ENCODE measurements at regions not wholly inside any gene's neighbourhood (a gene's known extent, or its start where the extent isn't known, plus 50 kb on each side); places are given as distances from the start of the nearest gene placed in this dataset.

GRCh38 chr7:28290496-28290895 is 109.9 kb upstream of the JAZF1 start:
- Mint-ChIP-seq H3K36me3 (no peaks in the 10 kb centered on the region), H3K4me1 (peaks cover 17% of the 10 kb centered on the region), H3K27ac (no peak overlapping the region), H3K9me3 (peaks cover 0 to 8% (median 0%) of the 10 kb centered on the region in 7 donors), H3K4me3 (no peak overlapping the region), H3K27me3 (ENCODE audit: low read depth in 3 of 3) (peaks cover 11 to 13% (median 11%) of the 10 kb centered on the region in 3 donors)
- DNase-seq: no peak
- no peak overlapping the region for H3K4me2 ChIP-seq (replicated peaks; ENCODE audit: extremely low read depth, low read length, poor library complexity, severe bottlenecking)
- no peak for TF ChIP-seq CTCF (IDR thresholded peaks at IDR 0.05)
- peaks cover 0 to 3% of the 10 kb centered on the region in 2 donors for H3K27me3 ChIP-seq (ENCODE audit: control insufficient read depth in 2 of 2, insufficient read depth in 2 of 2, low read length in 2 of 2)
- peaks cover 0 to 14% of the 10 kb centered on the region in 2 donors for H3K4me1 ChIP-seq (ENCODE audit: control insufficient read depth in 1 of 2, insufficient read depth in 2 of 2, low read length in 2 of 2)
- H3K27ac ChIP-seq (ENCODE audit: low read depth in 1 of 2, low read length in 2 of 2): no peak overlapping the region
- no peak overlapping the region for H3K9ac ChIP-seq (ENCODE audit: insufficient read depth, low read length, poor library complexity, severe bottlenecking)
- no peaks in the 10 kb centered on the region for H3K9me3 ChIP-seq (replicated peaks in 1 of 2; ENCODE audit: control insufficient read depth in 1 of 2, insufficient read depth in 1 of 2, low read length in 2 of 2)
- H4K20me1 ChIP-seq (ENCODE audit: insufficient read depth, low read length): no peaks in the 10 kb centered on the region
- no peak overlapping the region for H2AFZ ChIP-seq (ENCODE audit: insufficient read depth, low read depth, low read length, poor library complexity, severe bottlenecking)
- H3K4me3 ChIP-seq (replicated peaks in 1 of 3; ENCODE audit: low read depth in 2 of 3, low read length in 3 of 3): no peak overlapping the region
- WGBS (ENCODE audit: insufficient coverage): no CpG with 5 or more reads among the region's 2 CpGs
- no peaks in the 10 kb centered on the region for H3K36me3 ChIP-seq (replicated peaks in 1 of 2; ENCODE audit: control insufficient read depth in 1 of 2, insufficient read depth in 2 of 2, low read length in 2 of 2)
- intact Hi-C loops (cut with micrococcal nuclease): no loop called here
- no peaks in the 10 kb centered on the region for H3K79me2 ChIP-seq (ENCODE audit: insufficient read depth, low read length)

- no peaks in the 10 kb centered on the region for H3K79me2 ChIP-seq (ENCODE audit: insufficient read depth, low read length)
- peaks cover 0 to 14% of the 10 kb centered on the region in 2 donors for H3K4me1 ChIP-seq (ENCODE audit: control insufficient read depth in 1 of 2, insufficient read depth in 2 of 2, low read length in 2 of 2)
- DNase-seq: no peak
- no peak overlapping the region for H3K27ac Mint-ChIP-seq
- H3K4me3 Mint-ChIP-seq: peak overlapping the region in 1 of 2 donors; percentile 23
- H3K9me3 ChIP-seq (replicated peaks in 1 of 2; ENCODE audit: control insufficient read depth in 1 of 2, insufficient read depth in 1 of 2, low read length in 2 of 2): no peaks in the 10 kb centered on the region
- no peaks in the 10 kb centered on the region for H3K36me3 Mint-ChIP-seq
- H3K36me3 ChIP-seq (replicated peaks in 1 of 2; ENCODE audit: control insufficient read depth in 1 of 2, insufficient read depth in 2 of 2, low read length in 2 of 2): no peaks in the 10 kb centered on the region
- no peak overlapping the region for H2AFZ ChIP-seq (ENCODE audit: insufficient read depth, low read depth, low read length, poor library complexity, severe bottlenecking)
- peaks cover 17% of the 10 kb centered on the region for H3K4me1 Mint-ChIP-seq
- no peak overlapping the region for H3K4me3 ChIP-seq (replicated peaks in 1 of 3; ENCODE audit: low read depth in 2 of 3, low read length in 3 of 3)
- TF ChIP-seq CTCF (IDR thresholded peaks at IDR 0.05): no peak
- H3K9me3 Mint-ChIP-seq: peaks cover 0 to 8% (median 0%) of the 10 kb centered on the region in 7 donors
- WGBS (ENCODE audit: insufficient coverage): 97% methylated on average over 2 of the region's 4 CpGs
- H3K27me3 Mint-ChIP-seq (ENCODE audit: low read depth in 3 of 3): peaks cover 9 to 13% (median 11%) of the 10 kb centered on the region in 3 donors
- no peaks in the 10 kb centered on the region for H4K20me1 ChIP-seq (ENCODE audit: insufficient read depth, low read length)
- H3K27ac ChIP-seq (ENCODE audit: low read depth in 1 of 2, low read length in 2 of 2): no peak overlapping the region
- intact Hi-C loops (cut with micrococcal nuclease): no loop called here
- no peak overlapping the region for H3K9ac ChIP-seq (ENCODE audit: insufficient read depth, low read length, poor library complexity, severe bottlenecking)
- no peak overlapping the region for H3K4me2 ChIP-seq (replicated peaks; ENCODE audit: extremely low read depth, low read length, poor library complexity, severe bottlenecking)
- H3K27me3 ChIP-seq (ENCODE audit: control insufficient read depth in 2 of 2, insufficient read depth in 2 of 2, low read length in 2 of 2): peaks cover 0 to 3% of the 10 kb centered on the region in 2 donors
Measured at GRCh38 chr7:28291559-28291958, 111.0 kb upstream of the JAZF1 start.
